ENCODE measurements at regions not wholly inside any gene's neighbourhood (a gene's known extent, or its start where the extent isn't known, plus 50 kb on each side); places are given as distances from the start of the nearest gene placed in this dataset.

- Mint-ChIP-seq H3K4me3 (no peak overlapping the region), H3K27ac (no peak overlapping the region), H3K4me1 (no peaks in the 10 kb centered on the region), H3K36me3 (ENCODE audit: low read depth) (no peaks in the 10 kb centered on the region), H3K9me3 (no peaks in the 10 kb centered on the region), H3K27me3 (peaks cover 14% of the 10 kb centered on the region)
- ChIA-PET CTCF (no interaction called here), POLR2A (no interaction called here)
- DNase-seq, result no peak
Observed at GRCh38 chr9:129374651-129375050, 196.6 kb upstream of the IER5L start.

- ChIA-PET CTCF (interaction anchor here (0.7 kb wide), 1 partner anchor 10 kb away, joined by 4 read pairs; no protein-coding TSS in a partner anchor), POLR2A (no interaction called here)
- DNase-seq, result no peak
- no peak overlapping the region for H3K27ac Mint-ChIP-seq
- H3K4me1 Mint-ChIP-seq, result no peaks in the 10 kb centered on the region
- no peak overlapping the region for H3K4me3 Mint-ChIP-seq
- H3K9me3 Mint-ChIP-seq, result no peaks in the 10 kb centered on the region
- no peaks in the 10 kb centered on the region for H3K36me3 Mint-ChIP-seq (ENCODE audit: low read depth)
- H3K27me3 Mint-ChIP-seq, result peaks cover 14% of the 10 kb centered on the region
Observed at GRCh38 chr9:129374231-129374630, 196.2 kb upstream of the IER5L start.

- no peaks in the 10 kb centered on the region for H3K36me3 Mint-ChIP-seq (ENCODE audit: low read depth)
- H3K27me3 Mint-ChIP-seq, result peaks cover 14% of the 10 kb centered on the region
- no peak overlapping the region for H3K27ac Mint-ChIP-seq
- ChIA-PET POLR2A (interaction anchor here (0.6 kb wide), 1 partner anchor 338 kb away, joined by 3 read pairs; no protein-coding TSS in a partner anchor), CTCF (interaction anchor here (0.7 to 1.1 kb wide), 2 partner anchors 11 to 242 kb away, joined by 3 to 4 read pairs; no protein-coding TSS in a partner anchor)
- H3K4me3 Mint-ChIP-seq, result no peak overlapping the region
- H3K4me1 Mint-ChIP-seq, result no peaks in the 10 kb centered on the region
- no peak for DNase-seq
- H3K9me3 Mint-ChIP-seq, result peaks cover 5% of the 10 kb centered on the region
Observed at GRCh38 chr9:129373361-129373760, 195.3 kb upstream of the IER5L start.

- no peak for DNase-seq
- Mint-ChIP-seq H3K27ac (no peak overlapping the region), H3K9me3 (peaks cover 5% of the 10 kb centered on the region), H3K27me3 (peaks cover 9% of the 10 kb centered on the region), H3K4me3 (no peak overlapping the region), H3K4me1 (no peaks in the 10 kb centered on the region), H3K36me3 (ENCODE audit: low read depth) (no peaks in the 10 kb centered on the region)
- ChIA-PET CTCF (interaction anchor here (0.9 kb wide), 1 partner anchor 231 kb away, joined by 3 read pairs; no protein-coding TSS in a partner anchor), POLR2A (no interaction called here)
Observed at GRCh38 chr9:129370770-129371169, 192.7 kb upstream of the IER5L start.

- ChIA-PET CTCF (no interaction called here), POLR2A (no interaction called here)
- H3K9me3 Mint-ChIP-seq, result peaks cover 5% of the 10 kb centered on the region
- no peaks in the 10 kb centered on the region for H3K27me3 Mint-ChIP-seq
- H3K4me1 Mint-ChIP-seq, result no peaks in the 10 kb centered on the region
- DNase-seq, result no peak
- H3K4me3 Mint-ChIP-seq, result no peak overlapping the region
- H3K27ac Mint-ChIP-seq, result no peak overlapping the region
- H3K36me3 Mint-ChIP-seq (ENCODE audit: low read depth), result no peaks in the 10 kb centered on the region
Observed at GRCh38 chr9:129368444-129368978, 190.4 kb upstream of the IER5L start.

GRCh38 chr9:129367287-129367686 lies 189.2 kb upstream of the IER5L start:
- CTCF ChIA-PET, result interaction anchor here (0.9 kb wide), 1 partner anchor 371 kb away, joined by 5 read pairs; no protein-coding TSS in a partner anchor

GRCh38 chr9:129365196-129365595 lies 187.1 kb upstream of the IER5L start:
- Mint-ChIP-seq H3K27me3 (no peaks in the 10 kb centered on the region), H3K9me3 (peaks cover 5% of the 10 kb centered on the region), H3K4me3 (no peak overlapping the region), H3K4me1 (no peaks in the 10 kb centered on the region), H3K36me3 (ENCODE audit: low read depth) (no peaks in the 10 kb centered on the region), H3K27ac (no peak overlapping the region)
- ChIA-PET POLR2A (no interaction called here), CTCF (no interaction called here)
- DNase-seq, result no peak

More at GRCh38 chr9:129367287-129367686, 189.2 kb upstream of the IER5L start:
- no peak for DNase-seq
- Mint-ChIP-seq H3K4me1 (no peaks in the 10 kb centered on the region), H3K27ac (no peak overlapping the region), H3K9me3 (peaks cover 5% of the 10 kb centered on the region), H3K4me3 (no peak overlapping the region), H3K27me3 (no peaks in the 10 kb centered on the region), H3K36me3 (ENCODE audit: low read depth) (no peaks in the 10 kb centered on the region)
- POLR2A ChIA-PET, result no interaction called here

- no peaks in the 10 kb centered on the region for H3K9me3 Mint-ChIP-seq
- CTCF ChIA-PET, result interaction anchor here (0.6 kb wide), 1 partner anchor 227 kb away, joined by 4 read pairs; no protein-coding TSS in a partner anchor
Observed at GRCh38 chr9:129363216-129363873, 185.3 kb upstream of the IER5L start.

GRCh38 chr9:129362287-129363000 lies 184.4 kb upstream of the IER5L start:
- Mint-ChIP-seq H3K4me1 (no peaks in the 10 kb centered on the region), H3K27ac (no peak overlapping the region), H3K27me3 (no peaks in the 10 kb centered on the region), H3K9me3 (no peaks in the 10 kb centered on the region), H3K4me3 (no peak overlapping the region), H3K36me3 (ENCODE audit: low read depth) (no peaks in the 10 kb centered on the region)
- ChIA-PET POLR2A (no interaction called here), CTCF (interaction anchor here (1.1 kb wide), 1 partner anchor 231 kb away, joined by 3 read pairs; no protein-coding TSS in a partner anchor)
- no peak for DNase-seq

More at GRCh38 chr9:129363216-129363873, 185.3 kb upstream of the IER5L start:
- POLR2A ChIA-PET, result no interaction called here
- no peaks in the 10 kb centered on the region for H3K36me3 Mint-ChIP-seq (ENCODE audit: low read depth)
- H3K4me3 Mint-ChIP-seq, result no peak overlapping the region
- no peak for DNase-seq
- H3K27me3 Mint-ChIP-seq, result no peaks in the 10 kb centered on the region
- H3K27ac Mint-ChIP-seq, result no peak overlapping the region
- H3K4me1 Mint-ChIP-seq, result no peaks in the 10 kb centered on the region

- no peak for DNase-seq
- Mint-ChIP-seq H3K9me3 (no peaks in the 10 kb centered on the region), H3K4me3 (no peak overlapping the region), H3K27me3 (no peaks in the 10 kb centered on the region), H3K27ac (no peak overlapping the region), H3K4me1 (no peaks in the 10 kb centered on the region), H3K36me3 (ENCODE audit: low read depth) (no peaks in the 10 kb centered on the region)
- ChIA-PET CTCF (interaction anchor here (1.0 kb wide), 1 partner anchor 194 kb away, joined by 3 read pairs; no protein-coding TSS in a partner anchor), POLR2A (no interaction called here)
Observed at GRCh38 chr9:129361196-129361595, 183.1 kb upstream of the IER5L start.

- Mint-ChIP-seq H3K9me3 (peaks cover 5% of the 10 kb centered on the region), H3K27ac (no peak overlapping the region), H3K4me1 (no peaks in the 10 kb centered on the region), H3K36me3 (ENCODE audit: low read depth) (no peaks in the 10 kb centered on the region), H3K4me3 (no peak overlapping the region), H3K27me3 (no peaks in the 10 kb centered on the region)
- POLR2A ChIA-PET, result no interaction called here
- CTCF ChIA-PET, result no interaction called here
- no peak for DNase-seq
Observed at GRCh38 chr9:129359916-129360536, 182.0 kb upstream of the IER5L start.

GRCh38 chr9:129359162-129359811 lies 181.2 kb upstream of the IER5L start:
- H3K9me3 Mint-ChIP-seq, result peaks cover 5% of the 10 kb centered on the region
- ChIA-PET CTCF (no interaction called here), POLR2A (no interaction called here)
- no peaks in the 10 kb centered on the region for H3K27me3 Mint-ChIP-seq
- no peaks in the 10 kb centered on the region for H3K36me3 Mint-ChIP-seq (ENCODE audit: low read depth)
- H3K4me1 Mint-ChIP-seq, result no peaks in the 10 kb centered on the region
- H3K27ac Mint-ChIP-seq, result no peak overlapping the region
- H3K4me3 Mint-ChIP-seq, result no peak overlapping the region
- DNase-seq, result no peak

Measured in activated CD4-positive, alpha-beta memory T cell treated with anti-CD3 and anti-CD28 coated beads, Interleukin-2, amount 10 ng/mL, durations not matched to agents 7 days and 5 days (primary cell).